HG03565 (cell line): ENCODE measurements at regions not wholly inside any gene's neighbourhood (a gene's known extent, or its start where the extent isn't known, plus 50 kb on each side); places are given as distances from the start of the nearest gene placed in this dataset.

Source experiments
- ATAC-seq: cut with Tn5 transposase; IDR thresholded peaks from one replicate; pipeline ENCODE4 v1.9.1; 2021; ENCODE audit warnings: mild to moderate bottlenecking, moderate library complexity; ENCODE audit not compliant: unreplicated experiment

DNA sequence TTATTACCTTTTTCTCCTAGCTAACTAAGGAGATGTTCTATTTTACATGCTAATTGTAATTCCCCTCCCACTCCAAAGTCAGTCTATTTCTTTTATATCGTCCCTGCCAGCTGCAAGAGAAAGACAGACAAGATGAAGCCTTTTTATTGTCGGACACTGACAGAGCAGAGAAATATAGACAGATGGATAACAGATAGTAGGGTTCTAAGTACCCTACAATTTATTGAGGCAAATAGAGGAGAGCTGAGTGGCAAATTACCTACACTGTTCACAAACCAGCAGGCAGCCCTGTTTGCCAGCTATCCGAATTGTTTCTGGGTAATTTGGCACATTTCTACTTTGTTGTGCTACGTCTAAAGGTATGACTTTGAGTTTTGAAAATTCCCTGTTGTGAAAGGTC, 392.3 kb upstream of the ZNF717 start:
- ATAC-seq: no peak

DNA sequence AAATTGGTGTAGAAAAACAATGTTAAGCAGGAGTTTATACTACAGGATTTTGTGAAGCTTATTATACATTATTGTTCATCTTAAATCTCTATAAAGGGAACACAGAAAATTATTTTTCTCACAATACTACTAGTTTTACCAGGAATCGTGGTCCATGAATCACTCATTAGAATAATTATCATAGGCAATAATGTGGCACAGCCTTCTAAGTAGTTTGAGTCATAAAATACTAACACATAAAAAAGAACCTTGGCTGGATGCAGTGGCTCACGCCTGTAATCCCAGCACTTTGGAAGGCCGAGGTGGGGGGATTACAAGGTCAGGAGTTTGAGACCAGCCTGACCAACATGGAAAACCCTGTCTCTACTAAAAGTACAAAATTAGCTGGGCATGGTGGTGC, 393.1 kb upstream of the ZNF717 start:
- ATAC-seq: no peak

DNA sequence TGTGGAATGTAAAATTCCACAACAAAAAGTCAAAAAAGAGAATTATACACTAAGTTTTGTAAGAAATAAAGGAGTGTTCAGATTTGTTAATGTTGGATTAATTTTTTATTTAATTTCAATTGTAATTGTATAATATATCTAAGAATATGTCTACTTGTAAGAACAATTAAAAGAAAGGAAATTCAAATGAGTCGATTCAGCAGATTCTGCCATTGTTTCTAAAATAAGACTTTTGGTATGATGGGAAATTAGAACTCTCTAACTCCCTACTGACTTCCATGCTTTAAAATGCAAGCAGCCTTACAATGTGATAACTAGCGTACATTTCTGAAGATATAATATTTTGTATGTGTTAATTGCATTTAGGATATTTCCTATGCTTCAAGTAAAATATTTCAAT, 395.9 kb upstream of the ZNF717 start:
- ATAC-seq: no peak

DNA sequence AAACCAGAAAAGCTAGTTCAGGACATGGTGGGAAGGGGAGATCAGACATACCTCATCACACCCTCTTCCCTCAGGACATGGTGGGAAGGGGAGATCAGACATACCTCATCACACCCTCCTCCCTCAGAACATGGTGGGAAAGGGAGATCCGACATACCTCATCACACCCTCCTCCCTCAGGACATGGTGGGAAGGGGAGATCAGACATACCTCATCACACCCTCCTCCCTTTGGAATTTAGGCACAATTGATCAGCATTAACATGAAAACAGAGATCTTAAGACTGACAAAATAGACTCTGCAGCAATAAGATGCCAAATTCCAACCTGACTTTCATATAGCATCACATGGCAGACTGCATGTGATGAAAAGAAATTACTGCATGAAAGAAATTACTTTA, 412.7 kb upstream of the ZNF717 start:
- no peak for ATAC-seq

DNA sequence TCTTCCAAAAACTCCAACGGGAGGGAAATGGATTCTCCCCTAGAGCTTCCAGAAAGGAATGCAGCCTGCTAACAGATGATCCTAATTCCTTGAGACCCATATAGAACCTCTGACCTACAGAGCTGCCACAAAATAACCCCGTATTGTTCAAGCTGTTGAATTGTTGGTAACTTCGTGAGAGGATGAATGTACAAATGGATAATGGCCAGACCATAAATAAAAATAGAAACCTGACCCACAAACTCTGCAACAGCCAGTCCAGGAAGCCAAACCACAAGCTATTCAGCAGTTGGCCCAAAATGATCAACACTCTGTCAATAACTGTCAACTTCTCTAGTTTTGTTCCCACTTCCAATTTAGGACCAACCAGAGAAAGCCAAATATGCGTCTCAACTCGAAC, 414.0 kb upstream of the ZNF717 start:
- ATAC-seq: no peak

DNA sequence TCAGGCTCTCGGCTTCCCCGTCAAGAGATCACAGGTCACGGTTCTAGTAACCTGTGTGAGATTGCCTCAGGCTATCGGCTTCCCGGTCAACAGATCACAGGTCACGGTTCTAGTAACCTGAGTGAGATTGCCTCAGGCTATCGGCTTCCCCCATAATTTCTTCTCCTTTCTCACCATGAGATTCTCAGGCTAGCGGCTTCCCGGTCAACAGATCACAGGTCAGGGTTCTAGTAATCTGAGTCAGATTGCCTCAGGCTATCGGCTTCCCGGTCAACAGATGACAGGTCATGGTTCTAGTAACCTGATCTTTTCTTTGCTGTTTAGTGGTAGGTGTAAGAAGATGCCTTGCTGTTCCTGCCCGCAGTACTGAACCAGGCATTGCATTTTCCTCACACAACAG, 418.2 kb upstream of the ZNF717 start:
- ATAC-seq: no peak

DNA sequence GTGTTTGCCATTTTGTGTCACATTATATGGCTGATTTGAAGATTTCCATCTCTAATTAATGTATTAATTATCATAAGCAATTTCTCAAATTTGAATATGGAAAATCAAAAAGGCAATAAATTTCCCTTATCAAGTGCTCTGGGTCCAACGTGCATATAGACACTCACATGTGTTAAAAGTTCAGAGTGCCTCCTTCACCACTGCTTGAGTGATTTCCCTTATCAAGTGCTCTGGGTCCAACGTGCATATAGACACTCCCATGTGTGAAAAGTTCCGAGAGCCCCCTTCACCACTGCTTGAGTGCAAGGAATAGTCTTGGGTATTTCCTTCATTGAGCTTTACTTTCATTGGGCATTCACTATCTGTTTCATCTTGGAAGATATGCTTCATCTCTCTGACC, 421.0 kb upstream of the ZNF717 start:
- ATAC-seq: no peak

DNA sequence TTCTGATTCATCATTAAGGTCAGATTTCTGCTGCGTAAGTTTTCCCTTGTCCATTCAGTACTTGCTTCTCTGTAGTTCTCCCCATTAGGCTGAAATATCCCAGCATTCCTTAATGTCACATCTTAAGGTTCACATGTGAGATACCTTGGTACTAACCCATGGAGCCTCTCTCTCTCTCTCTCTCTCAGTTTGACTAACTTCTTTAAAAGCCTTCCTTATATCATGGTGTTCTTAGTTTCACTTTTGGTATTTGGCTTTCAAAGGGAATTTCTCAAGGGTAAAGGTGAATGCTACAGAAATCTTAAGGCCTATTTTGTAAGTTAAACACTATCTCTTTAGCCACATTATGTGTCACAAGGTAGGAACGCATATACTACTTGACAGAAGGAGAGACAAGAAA, 427.3 kb upstream of the ZNF717 start:
- ATAC-seq: no peak

DNA sequence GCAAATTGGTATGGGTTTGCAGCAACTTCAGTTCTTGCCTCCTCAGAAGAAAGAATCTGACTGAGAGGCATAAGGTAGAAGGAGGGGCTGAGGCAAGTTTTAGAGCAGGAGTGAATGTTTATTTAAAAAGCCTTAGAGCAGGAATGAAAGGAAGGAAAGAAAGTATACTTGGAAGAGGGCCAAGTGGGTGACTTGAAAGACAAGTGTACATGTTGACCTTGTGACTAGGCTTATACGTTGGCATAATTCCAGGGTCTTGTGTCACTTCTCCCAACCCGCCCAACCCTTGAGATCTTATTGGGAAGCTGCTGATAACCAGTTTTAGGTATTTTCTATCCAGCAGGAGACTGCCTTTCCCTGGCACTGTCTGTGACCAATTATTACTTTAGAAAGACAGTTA, 436.9 kb upstream of the ZNF717 start:
- no peak for ATAC-seq

DNA sequence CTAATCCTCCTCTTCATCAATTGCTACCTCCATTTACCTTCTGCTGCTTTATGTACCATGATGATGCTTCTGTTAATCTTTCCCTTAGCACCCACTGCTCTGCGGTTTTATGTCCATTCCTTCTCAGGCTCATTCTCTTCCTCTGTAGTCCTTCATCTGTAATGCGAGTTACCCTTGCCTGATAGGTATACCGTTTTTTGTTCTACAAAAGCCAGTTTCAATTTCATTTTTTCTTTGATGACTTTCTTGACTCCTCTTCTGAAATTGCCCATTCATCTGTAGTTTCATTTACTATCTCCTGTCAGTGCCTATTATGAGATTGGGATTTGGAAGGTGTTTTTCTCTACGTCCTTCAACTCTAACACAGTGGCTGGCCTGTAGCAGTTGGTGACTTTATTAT, 445.9 kb upstream of the ZNF717 start:
- ATAC-seq: no peak

DNA sequence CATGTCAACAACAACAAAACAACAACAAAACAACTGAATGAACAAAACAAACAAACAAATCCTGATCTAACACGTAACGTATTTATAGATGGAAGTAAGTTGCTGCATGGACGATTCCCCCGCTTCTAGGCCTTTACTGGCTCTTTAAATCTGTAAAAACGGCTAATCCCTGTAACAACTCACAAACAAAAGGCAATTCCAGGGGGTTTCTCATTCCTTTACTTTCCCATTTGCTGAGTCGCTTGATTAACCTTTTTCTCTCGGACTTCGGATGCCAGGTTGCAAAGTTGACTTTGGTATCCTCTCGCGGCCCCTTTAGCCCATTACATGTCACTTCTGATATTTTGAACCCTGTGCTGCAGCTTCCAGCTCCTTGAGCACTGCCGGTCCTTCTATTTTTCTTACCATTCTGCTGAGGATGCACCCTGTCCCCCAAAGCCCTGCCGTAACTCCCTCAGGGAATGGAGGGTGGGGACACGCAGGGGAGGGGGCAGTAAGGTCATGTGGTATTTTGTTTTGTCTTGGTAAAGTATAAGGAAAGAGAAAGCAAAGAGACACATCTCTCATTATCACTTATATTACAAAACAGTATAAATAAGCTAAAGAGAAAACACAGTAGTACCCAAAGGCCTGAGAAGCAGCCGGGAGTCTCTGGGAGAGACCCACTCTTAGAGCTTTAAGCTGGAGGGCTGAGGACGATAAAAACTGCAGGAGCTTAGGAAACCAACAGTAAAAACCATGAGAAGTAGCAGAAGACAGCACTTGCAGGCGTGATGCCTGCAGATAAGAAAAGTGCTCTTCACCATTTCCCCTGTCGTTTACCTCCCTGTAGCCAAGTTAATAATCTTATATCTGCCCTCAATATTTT, 457.8 kb upstream of the ZNF717 start:
- ATAC-seq: no peak

DNA sequence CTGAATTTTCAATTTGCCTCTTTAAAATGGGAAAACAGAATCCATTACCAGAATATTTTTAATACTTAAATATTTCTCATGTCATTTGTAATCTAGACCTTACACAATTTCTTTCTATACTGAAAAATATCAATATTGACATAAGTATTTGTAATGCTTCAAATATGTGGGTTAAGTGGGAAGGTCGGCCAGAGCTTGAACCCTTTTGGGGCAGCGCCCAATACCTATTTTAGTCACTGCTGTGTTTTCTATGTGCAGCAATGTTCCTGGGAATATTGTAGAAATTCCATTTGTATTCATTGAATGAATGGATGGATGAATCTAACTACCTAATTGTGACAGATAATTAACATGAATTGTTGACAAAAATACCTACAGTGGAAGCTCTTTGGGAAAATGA, 459.7 kb upstream of the ZNF717 start:
- no peak for ATAC-seq

DNA sequence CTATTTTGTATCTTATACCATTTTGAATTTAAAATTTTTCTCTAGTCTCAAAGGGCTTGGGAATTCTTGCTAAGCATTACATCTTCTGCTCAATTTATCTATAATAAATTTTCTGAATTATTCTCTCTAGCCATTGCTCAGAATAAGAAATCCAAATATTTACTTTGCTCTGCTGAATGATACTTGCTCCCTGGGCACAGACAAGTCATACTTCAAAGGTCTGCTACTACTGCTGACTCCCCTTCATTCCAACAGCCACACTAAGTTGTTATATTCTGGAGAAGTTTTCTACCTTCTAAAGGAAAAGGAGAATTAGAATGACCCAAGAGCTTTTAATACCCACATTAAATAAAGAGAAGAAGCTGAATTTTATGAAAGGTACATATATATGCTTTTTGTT, 460.3 kb upstream of the ZNF717 start:
- ATAC-seq: no peak

DNA sequence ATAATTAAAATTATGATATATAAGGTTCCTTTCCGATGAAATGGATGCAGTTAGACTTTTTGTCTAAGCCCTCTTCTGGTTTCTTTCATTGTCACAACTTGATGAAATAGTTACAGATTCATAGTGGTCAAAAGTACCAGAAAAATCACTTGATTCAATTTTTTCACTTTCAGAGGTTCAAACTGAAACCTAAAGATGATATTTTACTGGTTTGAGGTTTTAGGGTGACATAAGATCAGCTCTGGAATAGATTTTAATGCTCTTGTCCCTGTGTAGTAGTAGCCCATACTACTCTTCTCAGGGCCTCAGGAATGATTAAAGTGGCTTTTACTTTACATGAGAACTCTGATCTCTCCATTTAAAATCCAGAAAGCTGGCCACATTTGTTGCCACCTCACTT, 479.1 kb upstream of the ZNF717 start:
- ATAC-seq: no peak

DNA sequence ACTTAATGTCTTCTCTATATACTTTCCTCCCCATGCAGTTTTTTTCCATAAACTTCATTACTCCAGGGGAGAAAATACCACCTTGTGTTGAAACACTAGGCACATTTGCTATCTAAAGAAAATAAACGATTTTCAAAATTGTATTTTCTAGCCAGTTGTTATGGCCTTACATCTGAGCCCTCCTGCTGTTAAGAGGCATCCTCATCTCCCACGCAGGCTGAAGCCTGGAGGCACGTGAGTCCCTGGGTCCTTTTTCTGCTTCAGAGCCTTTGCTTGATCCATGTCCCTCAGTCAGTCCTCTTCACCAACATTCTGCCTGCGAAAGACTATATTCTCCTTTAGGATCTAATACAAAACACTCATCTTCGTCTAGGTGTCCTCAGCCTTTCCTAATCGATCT, 479.6 kb upstream of the ZNF717 start:
- ATAC-seq: no peak

DNA sequence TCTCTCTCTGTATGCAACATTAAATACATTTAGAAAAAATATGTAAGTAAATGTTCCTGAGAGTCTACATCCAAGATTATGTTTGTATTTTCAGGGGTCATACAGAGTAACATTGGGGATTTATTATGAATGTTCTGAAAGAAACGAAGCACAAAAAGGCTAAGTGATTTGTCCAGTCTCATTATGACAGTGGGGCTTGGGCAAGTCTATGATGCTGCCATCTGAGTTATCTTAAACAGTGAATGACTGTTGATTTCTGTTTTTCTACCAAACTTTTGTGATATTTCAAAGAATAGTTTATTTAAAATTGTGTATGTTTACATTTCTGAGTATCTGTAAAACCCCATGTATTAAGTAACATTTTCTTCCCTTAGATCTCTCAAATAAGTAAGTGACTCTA, 481.2 kb upstream of the ZNF717 start:
- ATAC-seq: no peak

DNA sequence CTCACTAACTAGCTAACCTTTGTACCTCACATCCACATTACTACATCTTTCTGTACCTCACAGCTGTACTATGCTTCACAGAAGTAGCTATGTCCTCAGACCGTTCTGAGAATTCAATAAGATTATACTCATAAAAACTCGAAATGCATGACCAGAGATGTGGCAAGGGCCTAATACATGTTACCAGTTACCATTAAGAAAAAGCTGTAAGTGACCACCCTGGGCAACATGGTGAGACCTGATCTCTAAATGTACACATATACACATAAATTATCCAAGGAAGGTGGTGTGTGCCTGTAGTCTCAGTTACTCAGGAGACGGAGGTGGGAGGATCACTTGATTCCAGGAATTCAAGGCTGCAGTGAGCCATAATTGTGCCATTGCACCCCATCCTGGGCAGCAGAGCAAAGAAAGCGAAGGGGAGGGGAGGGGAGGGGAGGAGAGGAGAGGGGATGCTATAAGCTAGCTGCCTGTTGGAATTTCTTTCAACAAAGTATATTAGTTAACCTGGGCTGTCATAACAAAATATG, 482.6 kb upstream of the ZNF717 start:
- no peak for ATAC-seq

DNA sequence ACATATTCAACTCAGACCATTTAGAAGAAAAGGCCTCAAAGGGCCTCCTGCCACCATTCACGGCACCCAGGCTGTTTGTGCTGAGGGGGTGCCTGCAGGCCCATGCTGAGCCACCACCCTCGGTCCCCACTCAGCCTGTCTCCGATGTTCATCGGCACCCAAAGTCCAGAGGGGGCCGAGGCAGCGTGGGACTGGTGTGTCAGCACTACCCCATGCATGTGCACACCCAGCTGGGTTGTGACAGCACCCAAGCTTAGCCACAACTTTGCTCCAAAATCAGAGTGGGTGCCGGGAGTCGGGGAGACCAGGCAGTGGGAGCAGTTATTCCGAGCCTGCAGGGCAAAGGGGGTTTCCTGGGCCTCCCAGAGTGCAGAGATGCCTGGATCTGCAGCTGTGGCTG, 508.5 kb upstream of the ZNF717 start:
- ATAC-seq: no peak

DNA sequence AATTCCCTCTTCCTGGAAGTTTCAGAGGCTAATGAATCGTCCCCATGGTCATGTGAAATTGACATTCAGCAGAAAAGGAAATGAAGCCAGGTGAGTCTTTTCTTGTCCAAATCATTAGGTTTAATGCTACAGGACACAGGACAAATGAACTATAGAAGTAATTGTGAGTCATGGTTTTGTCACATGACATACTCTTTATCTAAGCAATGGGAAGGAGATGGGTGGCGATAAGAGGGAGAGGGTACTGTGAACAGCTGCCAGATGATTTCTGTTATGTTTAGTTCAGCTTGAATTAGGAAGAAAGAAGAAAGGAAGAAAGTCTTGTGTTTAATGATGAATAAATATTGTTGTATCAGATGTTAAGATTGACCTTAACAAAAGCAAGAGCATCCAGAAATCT, 515.4 kb upstream of the ZNF717 start:
- no peak for ATAC-seq

DNA sequence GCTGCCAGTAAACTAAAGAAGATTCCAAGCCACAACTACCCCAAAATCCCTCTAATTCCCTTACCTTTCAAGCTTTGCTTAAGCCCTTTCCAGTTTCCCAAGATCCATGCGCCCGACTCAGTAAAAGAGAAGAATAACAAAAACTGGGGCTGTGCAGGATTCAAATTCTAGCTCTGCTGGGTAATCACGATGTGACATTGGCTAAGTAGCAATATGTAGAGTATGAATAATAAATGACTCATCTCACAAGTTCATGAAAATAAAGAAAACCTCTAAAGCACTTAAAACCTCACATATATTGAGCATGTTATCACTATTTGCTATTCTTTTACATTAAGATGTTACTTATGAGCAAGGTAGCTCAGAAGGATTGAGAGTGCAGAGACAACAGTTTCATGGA, 522.2 kb upstream of the ZNF717 start:
- ATAC-seq: no peak

DNA sequence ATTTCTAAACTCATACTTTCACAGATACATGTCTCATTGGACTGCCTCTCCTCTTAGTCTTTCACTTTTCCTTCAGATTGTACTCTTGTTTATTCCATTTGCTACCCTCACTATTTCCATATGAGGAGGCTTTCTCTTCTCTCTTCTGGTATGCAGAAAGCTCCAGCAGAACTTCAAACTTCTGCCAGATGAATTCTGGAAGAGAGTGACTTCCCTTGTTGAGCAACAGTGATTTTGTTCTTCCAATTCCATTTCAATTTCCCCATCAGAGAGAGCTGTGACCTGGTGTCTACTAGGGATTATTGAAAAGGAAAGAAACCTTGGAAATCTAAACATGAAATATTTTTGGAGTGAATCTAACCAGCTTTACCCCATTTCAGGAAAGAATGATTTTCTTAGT, 523.2 kb upstream of the ZNF717 start:
- no peak for ATAC-seq

DNA sequence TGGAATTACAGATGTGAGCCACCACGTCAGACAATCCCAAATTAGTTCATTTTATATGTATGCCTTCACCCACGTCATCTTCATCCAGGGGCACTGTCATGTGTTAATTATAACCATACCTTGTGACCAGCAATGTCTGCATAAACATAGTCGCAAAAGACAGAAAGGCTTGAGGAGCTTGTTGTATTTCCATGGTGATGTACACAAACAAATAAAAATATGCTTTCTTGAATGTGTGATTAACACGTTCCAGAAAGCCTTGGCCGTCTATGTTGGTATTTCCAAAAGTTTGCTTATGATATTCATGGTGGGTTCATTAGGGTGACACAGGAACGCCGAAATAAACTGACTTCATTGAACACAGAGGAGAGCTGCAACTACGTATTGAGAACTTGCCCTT, 524.7 kb upstream of the ZNF717 start:
- ATAC-seq: no peak

DNA sequence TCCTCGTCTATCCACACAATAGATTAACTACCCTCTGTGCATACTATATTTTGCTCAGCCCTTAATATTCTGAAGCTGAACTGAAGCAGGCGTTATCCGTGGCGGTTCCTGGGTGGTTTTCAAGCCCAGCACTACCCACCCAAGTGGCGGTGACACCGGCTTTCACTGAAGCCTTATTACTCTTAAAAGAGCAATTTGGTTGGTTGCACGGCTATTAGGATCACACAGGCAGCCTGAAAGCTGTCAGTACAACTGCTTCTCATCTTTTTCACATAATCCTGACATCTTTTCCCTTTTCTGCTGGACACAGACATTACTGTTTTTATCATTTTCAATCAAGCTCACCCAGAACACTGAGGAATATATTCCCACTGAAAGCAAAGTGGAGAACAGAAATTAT, 525.3 kb upstream of the ZNF717 start:
- no peak for ATAC-seq
